ENCODE measurements at regions not wholly inside any gene's neighbourhood (a gene's known extent, or its start where the extent isn't known, plus 50 kb on each side); places are given as distances from the start of the nearest gene placed in this dataset.

DNA sequence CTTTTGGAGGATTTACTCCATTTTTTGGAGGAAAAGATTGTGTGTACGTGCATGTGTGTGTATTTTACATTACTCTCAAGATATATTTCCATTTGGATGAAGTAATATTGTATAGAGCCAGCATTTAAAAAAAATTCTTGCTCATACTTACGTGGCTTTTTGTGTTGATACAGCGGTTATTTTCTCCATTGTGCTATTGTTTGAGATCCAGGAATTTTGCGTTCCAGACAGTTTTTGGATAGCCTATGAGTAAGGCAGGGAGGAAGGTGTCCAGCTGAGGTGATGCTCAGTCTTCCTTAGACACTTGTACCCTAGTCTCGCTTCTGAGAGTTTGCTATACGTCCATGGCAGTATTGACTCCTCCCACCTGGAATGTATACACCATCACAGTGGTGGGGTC is 92.2 kb upstream of the ARHGEF7 start:
- TF ChIP-seq, protein P1, sequence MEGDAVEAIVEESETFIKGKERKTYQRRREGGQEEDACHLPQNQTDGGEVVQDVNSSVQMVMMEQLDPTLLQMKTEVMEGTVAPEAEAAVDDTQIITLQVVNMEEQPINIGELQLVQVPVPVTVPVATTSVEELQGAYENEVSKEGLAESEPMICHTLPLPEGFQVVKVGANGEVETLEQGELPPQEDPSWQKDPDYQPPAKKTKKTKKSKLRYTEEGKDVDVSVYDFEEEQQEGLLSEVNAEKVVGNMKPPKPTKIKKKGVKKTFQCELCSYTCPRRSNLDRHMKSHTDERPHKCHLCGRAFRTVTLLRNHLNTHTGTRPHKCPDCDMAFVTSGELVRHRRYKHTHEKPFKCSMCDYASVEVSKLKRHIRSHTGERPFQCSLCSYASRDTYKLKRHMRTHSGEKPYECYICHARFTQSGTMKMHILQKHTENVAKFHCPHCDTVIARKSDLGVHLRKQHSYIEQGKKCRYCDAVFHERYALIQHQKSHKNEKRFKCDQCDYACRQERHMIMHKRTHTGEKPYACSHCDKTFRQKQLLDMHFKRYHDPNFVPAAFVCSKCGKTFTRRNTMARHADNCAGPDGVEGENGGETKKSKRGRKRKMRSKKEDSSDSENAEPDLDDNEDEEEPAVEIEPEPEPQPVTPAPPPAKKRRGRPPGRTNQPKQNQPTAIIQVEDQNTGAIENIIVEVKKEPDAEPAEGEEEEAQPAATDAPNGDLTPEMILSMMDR (optimal IDR thresholded peaks at IDR 0.05 in 1 of 3, IDR thresholded peaks at IDR 0.05 in 1 of 3, conservative IDR thresholded peaks at IDR 0.05 in 1 of 3; ENCODE audit: extremely low read depth in 1 of 3, insufficient read depth in 2 of 3, low read length in 3 of 3), result no peak
- TF ChIP-seq EZH2 (IDR thresholded peaks at IDR 0.05; ENCODE audit: low read length), result no peak
